ENCODE measurements at regions not wholly inside any gene's neighbourhood (a gene's known extent, or its start where the extent isn't known, plus 50 kb on each side); places are given as distances from the start of the nearest gene placed in this dataset.

DNA sequence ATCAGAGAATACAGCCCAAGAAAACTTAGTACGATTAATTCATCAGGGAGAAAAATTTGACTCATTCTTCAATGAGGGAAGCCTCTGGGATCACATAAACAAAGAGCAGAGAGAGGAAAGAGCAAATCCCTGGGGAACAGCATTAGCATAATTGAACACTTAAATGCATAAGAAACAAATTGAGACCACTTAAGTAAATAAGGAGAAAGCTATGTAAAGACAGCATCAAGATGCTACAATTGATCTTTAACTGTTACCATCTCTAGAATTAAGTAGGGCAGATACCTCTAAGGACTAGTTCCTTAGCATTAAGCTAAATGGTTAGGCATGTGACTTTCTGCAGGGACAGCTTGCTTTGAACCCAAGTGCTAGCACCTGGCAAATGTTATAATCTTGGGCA lies 265.1 kb upstream of the NEGR1 start:
- TF ChIP-seq, protein P1, sequence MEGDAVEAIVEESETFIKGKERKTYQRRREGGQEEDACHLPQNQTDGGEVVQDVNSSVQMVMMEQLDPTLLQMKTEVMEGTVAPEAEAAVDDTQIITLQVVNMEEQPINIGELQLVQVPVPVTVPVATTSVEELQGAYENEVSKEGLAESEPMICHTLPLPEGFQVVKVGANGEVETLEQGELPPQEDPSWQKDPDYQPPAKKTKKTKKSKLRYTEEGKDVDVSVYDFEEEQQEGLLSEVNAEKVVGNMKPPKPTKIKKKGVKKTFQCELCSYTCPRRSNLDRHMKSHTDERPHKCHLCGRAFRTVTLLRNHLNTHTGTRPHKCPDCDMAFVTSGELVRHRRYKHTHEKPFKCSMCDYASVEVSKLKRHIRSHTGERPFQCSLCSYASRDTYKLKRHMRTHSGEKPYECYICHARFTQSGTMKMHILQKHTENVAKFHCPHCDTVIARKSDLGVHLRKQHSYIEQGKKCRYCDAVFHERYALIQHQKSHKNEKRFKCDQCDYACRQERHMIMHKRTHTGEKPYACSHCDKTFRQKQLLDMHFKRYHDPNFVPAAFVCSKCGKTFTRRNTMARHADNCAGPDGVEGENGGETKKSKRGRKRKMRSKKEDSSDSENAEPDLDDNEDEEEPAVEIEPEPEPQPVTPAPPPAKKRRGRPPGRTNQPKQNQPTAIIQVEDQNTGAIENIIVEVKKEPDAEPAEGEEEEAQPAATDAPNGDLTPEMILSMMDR (IDR thresholded peaks at IDR 0.05; ENCODE audit: insufficient read depth, missing control alignments), result no peak
- DNase-seq (ENCODE audit: insufficient read length, low spot score), result no peak
- peak; percentile 63 for FAIRE-seq

DNA sequence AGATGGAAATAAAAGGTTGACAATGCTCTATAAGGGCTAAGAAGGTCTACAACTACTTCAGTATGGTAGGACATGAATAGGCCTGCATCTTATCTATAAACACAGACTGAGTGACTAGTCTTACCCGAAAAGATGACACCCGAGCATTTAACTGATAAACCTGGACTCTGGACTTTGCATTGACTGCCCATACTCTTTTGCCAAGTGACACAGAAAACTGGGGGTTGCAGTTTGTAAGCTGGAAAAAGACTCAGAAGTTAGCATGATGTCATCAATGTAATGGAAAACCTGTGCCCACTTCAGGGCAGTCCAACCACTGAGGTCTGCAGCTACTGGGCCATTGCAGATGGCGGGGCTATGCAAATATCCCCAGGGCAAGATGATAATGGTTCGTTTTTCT lies 258.3 kb upstream of the NEGR1 start:
- no peak for DNase-seq (ENCODE audit: insufficient read length, low spot score)
- TF ChIP-seq, protein P1 (IDR thresholded peaks at IDR 0.05; ENCODE audit: insufficient read depth, missing control alignments), result no peak
- FAIRE-seq, result no peak

DNA sequence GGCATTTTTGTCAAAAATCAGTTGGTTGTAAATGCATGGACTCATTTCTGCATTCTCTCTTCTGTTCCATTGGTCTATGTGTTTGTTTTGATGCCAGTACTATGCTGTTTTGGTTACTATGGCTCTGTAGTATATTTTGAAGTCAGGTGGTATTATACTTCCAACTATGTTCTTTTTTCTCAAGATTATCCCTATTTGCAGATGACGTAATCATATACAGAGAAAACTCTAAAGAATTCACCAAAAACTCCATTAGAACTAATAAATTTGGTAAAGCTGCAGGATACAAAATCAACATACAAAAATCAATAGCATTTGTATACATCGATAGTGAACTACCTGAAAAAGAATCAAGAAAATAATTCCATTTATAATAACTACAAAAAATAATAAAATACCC lies 253.1 kb upstream of the NEGR1 start:
- TF ChIP-seq, protein P1 (IDR thresholded peaks at IDR 0.05; ENCODE audit: insufficient read depth, missing control alignments), result no peak
- DNase-seq (ENCODE audit: insufficient read length, low spot score) (no peak), FAIRE-seq (no peak)

DNA sequence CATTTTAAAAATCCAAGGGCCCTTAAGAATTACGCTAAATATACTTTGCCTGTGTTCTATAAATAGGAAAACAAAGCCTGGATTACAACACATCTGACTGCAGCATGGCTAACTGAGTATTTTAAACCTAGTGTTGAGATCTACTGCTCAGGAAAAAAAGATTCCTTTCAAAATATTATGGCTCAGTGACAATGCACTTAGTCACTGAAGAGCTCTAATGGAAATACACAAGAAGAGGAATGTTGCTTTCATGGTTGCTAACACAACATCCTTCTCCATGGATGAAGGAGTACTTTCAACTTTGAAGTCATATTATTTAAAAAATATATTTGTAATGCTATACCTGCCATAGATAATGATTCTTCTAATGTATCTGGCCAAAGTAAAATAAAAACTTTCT lies 248.3 kb upstream of the NEGR1 start:
- DNase-seq (ENCODE audit: insufficient read length, low spot score), result no peak
- TF ChIP-seq, protein P1 (IDR thresholded peaks at IDR 0.05; ENCODE audit: insufficient read depth, missing control alignments), result no peak
- no peak for FAIRE-seq

DNA sequence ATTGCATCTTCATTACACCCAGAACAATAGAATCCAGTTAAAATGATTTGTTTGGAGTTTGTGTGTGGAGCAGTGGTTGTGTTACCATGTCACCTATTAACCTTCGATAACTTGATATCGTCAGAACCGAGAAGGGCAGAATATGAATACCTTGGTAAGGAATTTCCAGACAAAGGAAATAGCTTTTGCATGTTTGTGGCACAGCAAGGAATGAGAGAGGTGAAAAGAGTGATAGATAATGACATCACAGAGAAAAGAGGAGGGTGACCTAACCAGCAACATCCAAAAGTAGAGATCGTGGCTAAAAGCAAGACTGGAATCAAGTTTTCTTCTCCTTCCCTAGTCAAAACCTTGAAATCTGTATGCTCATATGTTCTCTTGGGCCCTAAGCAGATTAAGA lies 244.6 kb upstream of the NEGR1 start:
- DNase-seq (ENCODE audit: insufficient read length, low spot score) (no peak), FAIRE-seq (no peak)
- TF ChIP-seq, protein P1 (IDR thresholded peaks at IDR 0.05; ENCODE audit: insufficient read depth, missing control alignments), result no peak

DNA sequence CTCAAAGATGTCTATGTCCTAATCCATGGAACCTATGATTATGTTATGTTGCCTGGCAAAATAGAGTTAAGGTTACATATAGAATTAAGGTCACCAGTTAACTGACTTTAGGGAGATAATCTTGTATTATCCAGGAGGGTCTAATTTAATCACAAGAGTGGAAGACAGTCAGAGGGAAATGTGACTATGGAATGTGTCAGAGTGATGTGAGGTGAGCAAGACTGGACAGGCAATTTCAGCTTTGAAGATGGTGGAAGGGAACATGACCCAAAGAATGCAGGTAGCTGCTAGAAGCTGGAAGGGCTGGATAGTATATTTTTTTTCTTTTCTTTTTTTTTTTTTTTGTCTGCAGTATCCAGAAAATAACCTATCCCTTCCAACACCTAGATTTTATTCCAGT lies 241.7 kb upstream of the NEGR1 start:
- FAIRE-seq (no peak), DNase-seq (ENCODE audit: insufficient read length, low spot score) (no peak)
- TF ChIP-seq, protein P1 (IDR thresholded peaks at IDR 0.05; ENCODE audit: insufficient read depth, missing control alignments), result no peak

DNA sequence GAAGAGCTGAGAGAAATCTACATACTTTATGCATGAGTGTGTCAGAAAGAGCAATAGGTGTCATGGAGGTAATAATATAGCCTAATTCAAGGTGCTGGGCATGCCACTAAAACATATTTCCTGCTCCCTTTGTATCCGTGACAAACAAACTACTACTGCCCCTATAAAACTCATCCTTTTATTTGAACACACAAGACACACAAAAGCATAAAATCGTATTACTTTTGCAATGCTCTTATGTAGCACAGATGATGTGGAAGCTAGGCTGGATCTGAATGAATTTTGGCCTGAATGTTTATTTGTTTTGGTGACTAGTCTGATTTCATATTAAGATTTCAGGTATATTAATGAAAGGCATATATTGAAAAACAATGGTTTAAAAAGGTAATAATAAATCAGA lies 239.3 kb upstream of the NEGR1 start:
- FAIRE-seq (no peak), DNase-seq (ENCODE audit: insufficient read length, low spot score) (no peak)
- TF ChIP-seq, protein P1 (IDR thresholded peaks at IDR 0.05; ENCODE audit: insufficient read depth, missing control alignments), result no peak
